GM18511 (cell line): ENCODE measurements at regions not wholly inside any gene's neighbourhood (a gene's known extent, or its start where the extent isn't known, plus 50 kb on each side); places are given as distances from the start of the nearest gene placed in this dataset.
A peak's percentile ranks its signal among the peaks of the same experiment; 100 is the strongest.
"Not testable (repeated sequence)": the region's sequence is repeated elsewhere in the genome, so short reads cannot be mapped to it uniquely, and the experiment has no call there.

Source experiments
- ATAC-seq: cut with Tn5 transposase; IDR thresholded peaks from one replicate; pipeline ENCODE4 v1.9.1; 2021; ENCODE audit warnings: mild to moderate bottlenecking, moderate library complexity; ENCODE audit not compliant: unreplicated experiment

GRCh38 chr6:163706500-163707087, 292.1 kb downstream of the QKI start:
- no peak for ATAC-seq

- peak; percentile 59 for ATAC-seq
These were observed 291.4 kb downstream of the QKI start for GRCh38 chr6:163705923-163706322.

GRCh38 chr6:163702736-163703135, 288.2 kb downstream of the QKI start:
- peak; percentile 21 for ATAC-seq

- no peak for ATAC-seq
These were observed 287.2 kb downstream of the QKI start for GRCh38 chr6:163701762-163702161.

- no peak for ATAC-seq
These were observed 283.6 kb downstream of the QKI start for GRCh38 chr6:163698086-163698485.

- ATAC-seq: not testable (repeated sequence)
These were observed 281.8 kb downstream of the QKI start for GRCh38 chr6:163696311-163696710.

GRCh38 chr6:163695414-163695864, 280.9 kb downstream of the QKI start:
- no peak for ATAC-seq

- no peak for ATAC-seq
These were observed 280.5 kb downstream of the QKI start for GRCh38 chr6:163694988-163695398.

- ATAC-seq: no peak
These were observed 279.6 kb downstream of the QKI start for GRCh38 chr6:163694072-163694471.

GRCh38 chr6:163691049-163691448, 276.5 kb downstream of the QKI start:
- no peak for ATAC-seq

- no peak for ATAC-seq
These were observed 274.3 kb downstream of the QKI start for GRCh38 chr6:163688739-163689362.

- no peak for ATAC-seq
These were observed 272.6 kb downstream of the QKI start for GRCh38 chr6:163687075-163687474.

GRCh38 chr6:163686301-163686700, 271.8 kb downstream of the QKI start:
- no peak for ATAC-seq

- no peak for ATAC-seq
These were observed 268.6 kb downstream of the QKI start for GRCh38 chr6:163683105-163683622.

GRCh38 chr6:163679753-163680152, 265.2 kb downstream of the QKI start:
- no peak for ATAC-seq

GRCh38 chr6:163679012-163679660, 264.6 kb downstream of the QKI start:
- ATAC-seq: no peak

- ATAC-seq: no peak
These were observed 261.1 kb downstream of the QKI start for GRCh38 chr6:163675611-163676010.

GRCh38 chr6:163672710-163673109, 258.2 kb downstream of the QKI start:
- no peak for ATAC-seq

- ATAC-seq: no peak
These were observed 257.3 kb downstream of the QKI start for GRCh38 chr6:163671791-163672190.

- ATAC-seq: no peak
These were observed 256.8 kb downstream of the QKI start for GRCh38 chr6:163671355-163671754.

GRCh38 chr6:163670336-163670735, 255.8 kb downstream of the QKI start:
- no peak for ATAC-seq

GRCh38 chr6:163668061-163668426, 253.5 kb downstream of the QKI start:
- peak; percentile 67 for ATAC-seq
